Loucy (cell line): ENCODE measurements at regions not wholly inside any gene's neighbourhood (a gene's known extent, or its start where the extent isn't known, plus 50 kb on each side); places are given as distances from the start of the nearest gene placed in this dataset.

ENCODE experiments used
- CTCF ChIP-seq: fragments of 200-600 bp; sonication (generic); conservative IDR thresholded peaks from 2 replicates; pipeline ENCODE4 v1.5.1; 2014; ENCODE audit warnings: mild to moderate bottlenecking, antibody characterized with exemption, low read length
- EZH2phosphoT487 ChIP-seq: fragments of 200-600 bp; IDR thresholded peaks from 2 replicates; pipeline ENCODE4 v1.6.1; 2018; ENCODE audit warnings: antibody characterized with exemption, mild to moderate bottlenecking, moderate library complexity, borderline replicate concordance

GRCh38 chr4:20574986-20575385, 125.3 kb upstream of the PACRGL start:
- TF ChIP-seq CTCF (no peak), EZH2phosphoT487 (no peak)
